NB4 (cell line): ENCODE measurements at regions not wholly inside any gene's neighbourhood (a gene's known extent, or its start where the extent isn't known, plus 50 kb on each side); places are given as distances from the start of the nearest gene placed in this dataset.

Source experiments
- POLR2A ChIP-seq: IDR thresholded peaks from 2 replicates; pipeline ENCODE4 v1.6.1; 2011; ENCODE audit warnings: mild to moderate bottlenecking; ENCODE audit not compliant: insufficient read length; ENCODE audit errors: extremely low read depth
- TF ChIP-seq, protein P1 (sequence below): IDR thresholded peaks from one replicate; pipeline ENCODE4 v1.5.1; 2012; ENCODE audit warnings: low read depth, low read length
- TF ChIP-seq, protein P2 (sequence below): IDR thresholded peaks from 2 replicates; pipeline ENCODE4 v1.6.1; 2011; ENCODE audit warnings: low read depth, low read length

DNA sequence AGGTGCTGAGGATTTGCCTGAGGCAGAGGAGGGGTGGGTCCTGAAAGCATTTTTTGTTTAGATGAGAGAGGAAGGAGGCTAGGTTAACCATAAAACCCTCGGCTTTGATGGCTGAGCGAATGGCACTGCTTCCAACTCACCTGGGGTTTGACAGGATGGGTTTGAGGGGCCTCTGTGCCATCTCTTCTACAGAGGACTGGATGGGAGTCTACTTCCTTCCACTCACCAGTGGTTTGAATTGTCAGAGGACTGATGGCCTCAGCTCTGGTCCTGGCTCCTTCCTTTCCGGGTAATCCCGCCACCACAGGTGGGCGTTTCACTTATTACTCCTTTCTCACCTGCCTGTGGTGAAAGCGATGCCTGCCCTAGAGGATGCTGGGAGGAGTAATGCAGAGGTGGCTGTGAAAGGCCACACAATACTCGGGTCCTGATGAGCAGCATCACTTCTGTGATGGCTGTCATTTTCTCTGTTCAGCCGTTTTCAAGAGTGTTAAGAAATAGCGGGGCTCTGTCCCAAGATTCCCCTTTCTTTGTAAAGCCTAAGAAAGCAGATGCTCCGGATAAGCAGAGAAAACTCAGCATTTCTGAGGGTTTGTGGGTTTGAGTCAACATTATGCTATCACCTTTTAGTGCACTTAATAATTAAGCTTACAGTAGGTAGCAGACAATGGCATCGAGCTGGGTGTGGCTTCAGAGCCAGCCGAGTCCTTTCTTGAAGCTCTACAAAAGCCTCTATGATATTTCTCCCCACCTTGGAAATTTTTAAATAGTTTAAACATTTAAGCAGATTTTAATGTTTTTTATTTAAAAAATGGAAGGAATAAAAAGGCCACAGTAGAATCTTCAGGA is 220.7 kb downstream of the HLX start:
- TF ChIP-seq, protein P1, sequence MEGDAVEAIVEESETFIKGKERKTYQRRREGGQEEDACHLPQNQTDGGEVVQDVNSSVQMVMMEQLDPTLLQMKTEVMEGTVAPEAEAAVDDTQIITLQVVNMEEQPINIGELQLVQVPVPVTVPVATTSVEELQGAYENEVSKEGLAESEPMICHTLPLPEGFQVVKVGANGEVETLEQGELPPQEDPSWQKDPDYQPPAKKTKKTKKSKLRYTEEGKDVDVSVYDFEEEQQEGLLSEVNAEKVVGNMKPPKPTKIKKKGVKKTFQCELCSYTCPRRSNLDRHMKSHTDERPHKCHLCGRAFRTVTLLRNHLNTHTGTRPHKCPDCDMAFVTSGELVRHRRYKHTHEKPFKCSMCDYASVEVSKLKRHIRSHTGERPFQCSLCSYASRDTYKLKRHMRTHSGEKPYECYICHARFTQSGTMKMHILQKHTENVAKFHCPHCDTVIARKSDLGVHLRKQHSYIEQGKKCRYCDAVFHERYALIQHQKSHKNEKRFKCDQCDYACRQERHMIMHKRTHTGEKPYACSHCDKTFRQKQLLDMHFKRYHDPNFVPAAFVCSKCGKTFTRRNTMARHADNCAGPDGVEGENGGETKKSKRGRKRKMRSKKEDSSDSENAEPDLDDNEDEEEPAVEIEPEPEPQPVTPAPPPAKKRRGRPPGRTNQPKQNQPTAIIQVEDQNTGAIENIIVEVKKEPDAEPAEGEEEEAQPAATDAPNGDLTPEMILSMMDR = no peak
- TF ChIP-seq POLR2A = no peak
- TF ChIP-seq, protein P2, sequence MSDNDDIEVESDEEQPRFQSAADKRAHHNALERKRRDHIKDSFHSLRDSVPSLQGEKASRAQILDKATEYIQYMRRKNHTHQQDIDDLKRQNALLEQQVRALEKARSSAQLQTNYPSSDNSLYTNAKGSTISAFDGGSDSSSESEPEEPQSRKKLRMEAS = no peak
